Right lobe of liver (tissue), 4 donors: ENCODE measurements at regions not wholly inside any gene's neighbourhood (a gene's known extent, or its start where the extent isn't known, plus 50 kb on each side); places are given as distances from the start of the nearest gene placed in this dataset.

Experiments
- CTCF ChIP-seq, 4 donors: fragments of 200-600 bp in 3 of 4; fragments of 450-650 bp in 1 of 4; IDR thresholded peaks; one replicate each; pipeline versions ENCODE4 v1.5.1 to v1.8.0; 2016 to 2022; ENCODE audit warnings: antibody characterized with exemption in 4 of 4, mild to moderate bottlenecking in 2 of 4
- POLR2A ChIP-seq: fragments of 450-650 bp; IDR thresholded peaks from one replicate; pipeline ENCODE4 v1.6.1; 2017; ENCODE audit warnings: antibody characterized with exemption, mild to moderate bottlenecking
- donor health status: DM: no; HTN: no; CAD: no.
- donor health status: DM: no; HTN: no; CAD: no.
- donor health status: DM: no; HTN: yes; CAD: no.

GRCh38 chr10:43754569-43755260, 106.0 kb upstream of the ZNF32 start:
- TF ChIP-seq POLR2A, result no peak
- TF ChIP-seq CTCF (IDR thresholded peaks at IDR 0.05), result no peak
